ENCODE measurements at regions not wholly inside any gene's neighbourhood (a gene's known extent, or its start where the extent isn't known, plus 50 kb on each side); places are given as distances from the start of the nearest gene placed in this dataset.
"Not testable (repeated sequence)": the region's sequence is repeated elsewhere in the genome, so short reads cannot be mapped to it uniquely, and the experiment has no call there.

DNA sequence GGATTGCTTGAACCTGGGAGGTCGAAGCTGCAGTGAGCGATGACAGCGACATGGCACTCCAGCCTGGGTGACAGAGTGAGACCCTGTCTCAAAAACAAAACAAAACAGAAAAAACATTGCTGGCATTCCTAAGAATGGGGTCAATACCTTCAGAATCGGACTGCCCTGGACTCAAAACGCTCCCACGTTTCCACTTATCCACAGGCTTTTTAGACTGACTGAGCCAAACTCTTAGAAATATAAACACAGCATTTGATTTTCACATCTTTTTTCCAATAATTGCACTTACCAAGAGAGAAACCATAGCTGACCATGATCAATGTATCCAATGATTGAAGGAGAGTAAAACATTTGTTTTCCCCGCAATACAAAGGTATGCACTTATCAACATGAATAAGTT lies 59.5 kb upstream of the CUX1 start:
- FAIRE-seq (no peak), DNase-seq (ENCODE audit: low read depth) (no peak)
- TF ChIP-seq, protein P1, sequence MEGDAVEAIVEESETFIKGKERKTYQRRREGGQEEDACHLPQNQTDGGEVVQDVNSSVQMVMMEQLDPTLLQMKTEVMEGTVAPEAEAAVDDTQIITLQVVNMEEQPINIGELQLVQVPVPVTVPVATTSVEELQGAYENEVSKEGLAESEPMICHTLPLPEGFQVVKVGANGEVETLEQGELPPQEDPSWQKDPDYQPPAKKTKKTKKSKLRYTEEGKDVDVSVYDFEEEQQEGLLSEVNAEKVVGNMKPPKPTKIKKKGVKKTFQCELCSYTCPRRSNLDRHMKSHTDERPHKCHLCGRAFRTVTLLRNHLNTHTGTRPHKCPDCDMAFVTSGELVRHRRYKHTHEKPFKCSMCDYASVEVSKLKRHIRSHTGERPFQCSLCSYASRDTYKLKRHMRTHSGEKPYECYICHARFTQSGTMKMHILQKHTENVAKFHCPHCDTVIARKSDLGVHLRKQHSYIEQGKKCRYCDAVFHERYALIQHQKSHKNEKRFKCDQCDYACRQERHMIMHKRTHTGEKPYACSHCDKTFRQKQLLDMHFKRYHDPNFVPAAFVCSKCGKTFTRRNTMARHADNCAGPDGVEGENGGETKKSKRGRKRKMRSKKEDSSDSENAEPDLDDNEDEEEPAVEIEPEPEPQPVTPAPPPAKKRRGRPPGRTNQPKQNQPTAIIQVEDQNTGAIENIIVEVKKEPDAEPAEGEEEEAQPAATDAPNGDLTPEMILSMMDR (IDR thresholded peaks at IDR 0.05; ENCODE audit: insufficient read depth, low read length, severe bottlenecking), result no peak

DNA sequence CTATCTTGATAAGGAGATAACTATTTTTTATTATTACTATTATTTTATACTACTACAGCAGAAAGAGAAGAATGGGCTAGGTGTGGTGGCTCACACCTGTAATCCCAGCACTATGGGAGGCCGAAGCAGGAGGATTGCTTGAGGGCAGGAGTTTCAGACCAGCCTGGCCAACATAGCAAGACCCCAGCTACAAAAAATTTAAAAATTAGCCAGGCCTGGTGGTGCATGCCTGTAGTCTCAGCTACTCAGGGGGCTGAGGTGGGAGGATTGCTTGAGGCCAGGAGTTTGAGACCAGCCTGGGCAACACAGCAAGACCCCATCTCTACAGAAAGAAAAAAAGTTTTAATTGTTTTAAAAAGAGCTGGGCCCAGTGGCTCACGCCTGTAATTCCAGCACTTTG lies 58.9 kb upstream of the CUX1 start:
- not testable (repeated sequence) for H3K4me3 ChIP-seq (ENCODE audit: low read depth, low read length); H3K36me3 ChIP-seq (ENCODE audit: control insufficient read depth, insufficient read depth, low read length); H3K27me3 ChIP-seq (ENCODE audit: control insufficient read depth, insufficient read depth, low read length); DNase-seq (ENCODE audit: low read depth); FAIRE-seq

More for the DNA sequence above, 59.5 kb upstream of the CUX1 start:
- no peaks in the 10 kb centered on the region for H3K36me3 ChIP-seq (ENCODE audit: control insufficient read depth, insufficient read depth, low read length)
- H3K27me3 ChIP-seq (ENCODE audit: control insufficient read depth, insufficient read depth, low read length), result peaks cover 2% of the 10 kb centered on the region
- no peak overlapping the region for H3K4me3 ChIP-seq (ENCODE audit: low read depth, low read length)

DNA sequence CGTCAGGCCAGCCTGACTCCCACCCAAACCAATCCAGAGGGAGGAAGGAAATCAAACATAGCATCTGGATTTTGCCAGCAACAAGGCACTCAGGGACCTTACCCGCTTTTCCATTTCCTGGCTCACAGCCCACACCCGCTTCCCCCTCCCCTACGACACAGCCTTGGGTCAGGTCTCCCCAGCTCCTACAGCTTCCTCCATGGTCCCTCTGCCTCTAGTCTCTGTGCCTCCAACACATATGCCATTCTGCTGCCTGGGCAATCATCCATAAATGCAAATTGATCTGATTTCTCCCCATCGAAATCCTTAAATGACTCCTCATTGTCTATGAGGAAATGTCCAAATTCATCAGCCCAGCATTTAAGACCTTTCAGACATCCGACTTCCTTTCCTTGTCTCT lies 53.2 kb upstream of the CUX1 start:
- no peak overlapping the region for H3K4me3 ChIP-seq (ENCODE audit: low read depth, low read length)
- FAIRE-seq, result no peak
- H3K27me3 ChIP-seq (ENCODE audit: control insufficient read depth, insufficient read depth, low read length), result no peaks in the 10 kb centered on the region
- TF ChIP-seq, protein P1 (IDR thresholded peaks at IDR 0.05; ENCODE audit: insufficient read depth, low read length, severe bottlenecking), result no peak
- H3K36me3 ChIP-seq (ENCODE audit: control insufficient read depth, insufficient read depth, low read length), result no peaks in the 10 kb centered on the region
- no peak for DNase-seq (ENCODE audit: low read depth)

- Histone ChIP-seq H3K27me3 (ENCODE audit: control insufficient read depth, insufficient read depth, low read length) (no peaks in the 10 kb centered on the region), H3K4me3 (ENCODE audit: low read depth, low read length) (no peak overlapping the region), H3K36me3 (ENCODE audit: control insufficient read depth, insufficient read depth, low read length) (no peaks in the 10 kb centered on the region)
- FAIRE-seq (no peak), DNase-seq (ENCODE audit: low read depth) (peak; percentile 76)
- TF ChIP-seq, protein P1 (IDR thresholded peaks at IDR 0.05; ENCODE audit: insufficient read depth, low read length, severe bottlenecking), result no peak
Observed at GRCh38 chr7:101767544-101767943, 49.9 kb upstream of the CUX1 start.

All from bronchial epithelial cell (primary cell).